GM23248 (cell line): ENCODE measurements at regions not wholly inside any gene's neighbourhood (a gene's known extent, or its start where the extent isn't known, plus 50 kb on each side); places are given as distances from the start of the nearest gene placed in this dataset.

Experiments
- DNase-seq: peaks from one replicate; pipeline ENCODE4 v3.0.0-alpha.2; 2015
- H2AFZ ChIP-seq: fragments of 200-600 bp; sonication (generic); 2 replicates; pipeline ENCODE4 v1.6.1; 2016; ENCODE audit warnings: antibody characterized with exemption
- H3F3A ChIP-seq: fragments of 200-600 bp; sonication (generic); 2 replicates; pipeline ENCODE4 v1.6.1; 2016; ENCODE audit warnings: mild to moderate bottlenecking, antibody characterized with exemption, mixed run types; ENCODE audit not compliant: insufficient read depth
- H3K27ac ChIP-seq: fragments of 200-600 bp; sonication (generic); 2 replicates; pipeline ENCODE4 v1.5.1; 2016; ENCODE audit warnings: mild to moderate bottlenecking
- H3K27me3 ChIP-seq: fragments of 200-600 bp; sonication (generic); replicated peaks from 2 replicates; pipeline ENCODE4 v1.6.1; 2016; ENCODE audit warnings: mild to moderate bottlenecking; ENCODE audit not compliant: insufficient read depth
- H3K36me3 ChIP-seq: fragments of 200-600 bp; sonication (generic); 2 replicates; pipeline ENCODE4 v1.6.1; 2016; ENCODE audit warnings: low read depth, mild to moderate bottlenecking
- H3K4me1 ChIP-seq: fragments of 200-600 bp; sonication (generic); 2 replicates; pipeline ENCODE4 v1.6.1; 2016; ENCODE audit warnings: mild to moderate bottlenecking; ENCODE audit not compliant: insufficient read depth
- H3K4me2 ChIP-seq: fragments of 200-600 bp; sonication (generic); one replicate; pipeline ENCODE4 v1.6.1; 2016; ENCODE audit warnings: mild to moderate bottlenecking; ENCODE audit not compliant: unreplicated experiment
- H3K4me3 ChIP-seq: fragments of 200-600 bp; sonication (generic); 2 replicates; pipeline ENCODE4 v1.5.1; 2016; ENCODE audit warnings: mild to moderate bottlenecking
- H3K79me2 ChIP-seq: fragments of 200-600 bp; sonication (generic); 2 replicates; pipeline ENCODE4 v1.6.1; 2016; ENCODE audit warnings: mild to moderate bottlenecking; ENCODE audit not compliant: insufficient read depth
- H3K9ac ChIP-seq: fragments of 200-600 bp; sonication (generic); 2 replicates; pipeline ENCODE4 v1.6.1; 2016; ENCODE audit warnings: mild to moderate bottlenecking
- H3K9me2 ChIP-seq: fragments of 200-600 bp; sonication (generic); 2 replicates; pipeline ENCODE4 v1.6.1; 2016; ENCODE audit warnings: mixed run types, mild to moderate bottlenecking, moderate library complexity; ENCODE audit not compliant: insufficient read depth
- H3K9me3 ChIP-seq: fragments of 200-600 bp; sonication (generic); one replicate; pipeline ENCODE4 v1.6.1; 2017; ENCODE audit warnings: low read depth
- H4K20me1 ChIP-seq: fragments of 200-600 bp; sonication (generic); 2 replicates; pipeline ENCODE4 v1.6.0; 2016; ENCODE audit not compliant: insufficient read depth
- EZH2 ChIP-seq: fragments of 200-600 bp; sonication (generic); IDR thresholded peaks from 2 replicates; pipeline ENCODE4 v1.6.1; 2018; ENCODE audit warnings: antibody characterized with exemption, mild to moderate bottlenecking; ENCODE audit not compliant: insufficient read depth, poor library complexity, severe bottlenecking
- EZH2phosphoT487 ChIP-seq: fragments of 200-600 bp; sonication (generic); IDR thresholded peaks from 2 replicates; pipeline ENCODE4 v1.6.1; 2018; ENCODE audit warnings: antibody characterized with exemption, moderate library complexity, mild to moderate bottlenecking, low read depth; ENCODE audit not compliant: insufficient read depth
- WGBS, 2 experiments: methylation state at CpG; one replicate each; pipeline ENCODE4 v1.1.6; 2015 to 2017; ENCODE audit warnings: low lambda C conversion rate in 2 of 2, low coverage in 1 of 2; ENCODE audit errors: missing lambda C conversion rate in 2 of 2; 5-methylcytosine and 5-hydroxymethylcytosine counted together
- in situ Hi-C: fragments of 300-500 bp; cut with MboI; formaldehyde crosslinking; loops from 2 replicates; pipeline ENCODE4 v1.15.0; 2020

DNA sequence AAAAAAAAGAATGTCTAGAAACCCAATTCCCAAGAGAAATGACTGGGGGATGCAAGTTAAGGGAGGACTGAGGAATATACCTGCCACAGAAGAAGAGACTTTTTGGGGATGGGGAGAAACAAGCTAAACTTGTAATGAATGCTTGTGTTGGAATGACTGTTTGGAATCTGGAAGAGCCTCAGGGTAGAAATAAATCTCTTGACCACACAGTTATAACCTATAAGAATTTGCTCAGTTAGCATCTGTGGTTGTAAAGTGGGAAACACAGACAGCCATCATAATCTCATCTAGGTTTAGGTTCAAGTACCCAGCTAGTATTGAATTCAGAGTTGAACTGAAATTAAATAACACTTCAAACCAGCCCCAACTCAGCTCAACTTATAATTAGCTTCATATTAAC is 678.3 kb upstream of the CHD1 start:
- Histone ChIP-seq H3K4me2 (no peak overlapping the region), H3K9me3 (no peaks in the 10 kb centered on the region), H3K9me2 (no peaks in the 10 kb centered on the region), H3K4me3 (no peak overlapping the region), H2AFZ (no peak overlapping the region), H3K36me3 (no peaks in the 10 kb centered on the region), H3K9ac (no peak overlapping the region), H3F3A (no peaks in the 10 kb centered on the region), H3K79me2 (no peaks in the 10 kb centered on the region), H3K27me3 (no peaks in the 10 kb centered on the region), H3K27ac (no peak overlapping the region), H3K4me1 (no peaks in the 10 kb centered on the region), H4K20me1 (no peaks in the 10 kb centered on the region)
- DNase-seq: no peak
- TF ChIP-seq EZH2 (no peak), EZH2phosphoT487 (no peak)
- in situ Hi-C loops: no loop called here

GRCh38 chr5:99605904-99606303 is 677.1 kb upstream of the CHD1 start:
- Histone ChIP-seq H3K79me2 (no peaks in the 10 kb centered on the region), H3K4me2 (no peak overlapping the region), H3K9ac (no peak overlapping the region), H3K9me2 (no peaks in the 10 kb centered on the region), H3F3A (no peaks in the 10 kb centered on the region), H3K27me3 (no peaks in the 10 kb centered on the region), H3K4me3 (no peak overlapping the region), H4K20me1 (no peaks in the 10 kb centered on the region), H2AFZ (no peak overlapping the region), H3K27ac (no peak overlapping the region), H3K4me1 (no peaks in the 10 kb centered on the region), H3K36me3 (no peaks in the 10 kb centered on the region), H3K9me3 (no peaks in the 10 kb centered on the region)
- 36 to 39% methylated on average over 3 of the region's 3 CpGs for WGBS, 2 experiments
- in situ Hi-C loops: no loop called here
- TF ChIP-seq EZH2: no peak
- no peak for TF ChIP-seq EZH2phosphoT487
- DNase-seq: no peak

GRCh38 chr5:99600952-99601351 is 672.1 kb upstream of the CHD1 start:
- H3K36me3 ChIP-seq: no peaks in the 10 kb centered on the region
- no peak overlapping the region for H3K4me2 ChIP-seq
- H3K4me1 ChIP-seq: no peaks in the 10 kb centered on the region
- WGBS, 2 experiments: 20 to 24% methylated on average over 1 of the region's 1 CpG
- in situ Hi-C loops: no loop called here
- no peak for DNase-seq
- H3K9me3 ChIP-seq: no peaks in the 10 kb centered on the region
- H3K9ac ChIP-seq: no peak overlapping the region
- no peak overlapping the region for H2AFZ ChIP-seq
- H3K79me2 ChIP-seq: no peaks in the 10 kb centered on the region
- no peaks in the 10 kb centered on the region for H3K27me3 ChIP-seq
- no peaks in the 10 kb centered on the region for H3F3A ChIP-seq
- no peak for TF ChIP-seq EZH2
- no peak for TF ChIP-seq EZH2phosphoT487
- no peak overlapping the region for H3K4me3 ChIP-seq
- no peaks in the 10 kb centered on the region for H3K9me2 ChIP-seq
- no peaks in the 10 kb centered on the region for H4K20me1 ChIP-seq
- no peak overlapping the region for H3K27ac ChIP-seq

DNA sequence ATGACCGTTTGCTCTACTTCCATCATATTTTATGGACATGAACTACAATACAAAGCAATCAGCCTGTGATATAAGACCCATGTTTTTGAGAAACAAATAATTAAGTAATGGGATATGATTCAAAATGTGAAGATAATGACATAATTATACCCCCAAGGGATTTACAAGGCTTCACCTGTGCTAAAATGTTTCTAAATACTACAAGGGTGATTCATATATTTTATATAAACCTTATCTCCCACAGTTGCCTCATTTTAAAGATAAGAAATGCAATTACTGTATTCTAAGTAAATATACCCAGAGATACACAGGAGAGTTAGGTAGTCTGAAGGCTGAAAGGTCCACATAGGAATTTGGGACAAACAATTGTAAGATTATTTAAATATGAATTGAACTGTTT is 662.0 kb upstream of the CHD1 start:
- H2AFZ ChIP-seq: no peak overlapping the region
- H3K9ac ChIP-seq: no peak overlapping the region
- no peaks in the 10 kb centered on the region for H3K36me3 ChIP-seq
- TF ChIP-seq EZH2 (no peak), EZH2phosphoT487 (no peak)
- WGBS, 2 experiments: 7 to 15% methylated on average over 1 of the region's 1 CpG
- H3K9me3 ChIP-seq: no peaks in the 10 kb centered on the region
- H3K9me2 ChIP-seq: no peaks in the 10 kb centered on the region
- in situ Hi-C loops: no loop called here
- no peaks in the 10 kb centered on the region for H4K20me1 ChIP-seq
- no peak for DNase-seq
- H3K4me3 ChIP-seq: no peak overlapping the region
- no peaks in the 10 kb centered on the region for H3K4me1 ChIP-seq
- no peaks in the 10 kb centered on the region for H3K27me3 ChIP-seq
- no peaks in the 10 kb centered on the region for H3K79me2 ChIP-seq
- H3K27ac ChIP-seq: no peak overlapping the region
- no peak overlapping the region for H3K4me2 ChIP-seq
- H3F3A ChIP-seq: no peaks in the 10 kb centered on the region

GRCh38 chr5:99589424-99589823 is 660.6 kb upstream of the CHD1 start:
- in situ Hi-C loops: no loop called here
- Histone ChIP-seq H3K79me2 (no peaks in the 10 kb centered on the region), H3K9ac (no peak overlapping the region), H3K4me1 (no peaks in the 10 kb centered on the region), H3K36me3 (no peaks in the 10 kb centered on the region), H4K20me1 (no peaks in the 10 kb centered on the region), H3K9me2 (no peaks in the 10 kb centered on the region), H2AFZ (no peak overlapping the region), H3K9me3 (no peaks in the 10 kb centered on the region), H3K27me3 (no peaks in the 10 kb centered on the region), H3K4me2 (no peak overlapping the region), H3K4me3 (no peak overlapping the region), H3F3A (no peaks in the 10 kb centered on the region), H3K27ac (no peak overlapping the region)
- no peak for DNase-seq
- WGBS, 2 experiments: 49 to 60% methylated on average over 1 of the region's 1 CpG
- TF ChIP-seq EZH2 (no peak), EZH2phosphoT487 (no peak)
